SU-DHL-6 (cell line): ENCODE measurements at regions not wholly inside any gene's neighbourhood (a gene's known extent, or its start where the extent isn't known, plus 50 kb on each side); places are given as distances from the start of the nearest gene placed in this dataset.

Experiments
- H2AFZ ChIP-seq: fragments of 200-600 bp; sonication (generic); 2 replicates; pipeline ENCODE4 v1.6.1; 2014; ENCODE audit warnings: low read depth, mild to moderate bottlenecking, moderate library complexity, mixed read lengths, antibody characterized with exemption, low read length; ENCODE audit not compliant: severe bottlenecking
- H3F3A ChIP-seq: fragments of 200-600 bp; shearing (Covaris generic); 2 replicates; pipeline ENCODE4 v1.6.0; 2016; ENCODE audit warnings: antibody characterized with exemption, mild to moderate bottlenecking; ENCODE audit not compliant: insufficient read depth
- H3K27ac ChIP-seq: fragments of 200-600 bp; sonication (generic); 2 replicates; pipeline ENCODE4 v1.5.1; 2016; ENCODE audit warnings: low read depth, mild to moderate bottlenecking, low read length, moderate library complexity, mixed read lengths
- H3K27me3 ChIP-seq: fragments of 200-600 bp; sonication (generic), shearing (Covaris generic); 2 replicates; pipeline ENCODE4 v1.6.0; 2014; ENCODE audit warnings: mild to moderate bottlenecking, low read length
- H3K36me3 ChIP-seq: fragments of 200-600 bp; sonication (generic); 2 replicates; pipeline ENCODE4 v1.6.1; 2014; ENCODE audit warnings: mild to moderate bottlenecking, low read length, mixed read lengths
- H3K4me2 ChIP-seq: fragments of 300-600, 200-600 bp; shearing (Covaris generic), sonication (generic); 2 replicates; pipeline ENCODE4 v1.6.0; 2014; ENCODE audit warnings: low read length, low read depth, mild to moderate bottlenecking; ENCODE audit not compliant: poor library complexity, severe bottlenecking
- H3K4me3 ChIP-seq: fragments of 200-600 bp; sonication (generic); 2 replicates; pipeline ENCODE4 v1.5.1; 2014; ENCODE audit warnings: antibody characterized with exemption, low read length, mild to moderate bottlenecking, mixed read lengths; ENCODE audit not compliant: insufficient read depth, poor library complexity, severe bottlenecking
- H3K79me2 ChIP-seq: fragments of 200-600 bp; sonication (generic); 2 replicates; pipeline ENCODE4 v1.6.1; 2014; ENCODE audit warnings: mild to moderate bottlenecking, low read length, moderate library complexity; ENCODE audit not compliant: insufficient read depth
- H3K9ac ChIP-seq: fragments of 200-600 bp; sonication (generic); 2 replicates; pipeline ENCODE4 v1.7.0; 2014; ENCODE audit warnings: mild to moderate bottlenecking, low read length
- H3K9me2 ChIP-seq: fragments of 200-600 bp; sonication (generic); replicated peaks from 2 replicates; pipeline ENCODE4 v1.6.1; 2014; ENCODE audit warnings: low read length; ENCODE audit not compliant: insufficient read depth
- H3K9me3 ChIP-seq: fragments of 200-600 bp; sonication (generic); 2 replicates; pipeline ENCODE4 v1.6.1; 2014; ENCODE audit warnings: low read length, mixed read lengths; ENCODE audit not compliant: insufficient read depth
- H4K20me1 ChIP-seq: fragments of 200-600 bp; sonication (generic); 2 replicates; pipeline ENCODE4 v1.6.1; 2014; ENCODE audit warnings: low read depth, mild to moderate bottlenecking, antibody characterized with exemption, low read length, moderate library complexity, mixed read lengths
- CTCF ChIP-seq: fragments of 200-600 bp; sonication (generic); IDR thresholded peaks from one replicate; pipeline ENCODE4 v1.5.1; 2017; ENCODE audit warnings: antibody characterized with exemption, mild to moderate bottlenecking, low read length, moderate library complexity; ENCODE audit not compliant: insufficient read depth, poor library complexity, severe bottlenecking
- EZH2phosphoT487 ChIP-seq: fragments of 200-600 bp; sonication (generic), shearing (Covaris generic); conservative IDR thresholded peaks from 2 replicates; pipeline ENCODE4 v1.6.1; 2018; ENCODE audit warnings: mild to moderate bottlenecking, antibody characterized with exemption, low read length, moderate library complexity, mixed read lengths

- no peak overlapping the region for H3K27ac ChIP-seq
- H3K9ac ChIP-seq: no peak overlapping the region
- no peaks in the 10 kb centered on the region; the same call in 1 of the 2 replicates for H3K9me3 ChIP-seq
- H3F3A ChIP-seq: no peaks in the 10 kb centered on the region
- H4K20me1 ChIP-seq: no peaks in the 10 kb centered on the region
- no peaks in the 10 kb centered on the region for H3K79me2 ChIP-seq
- H3K36me3 ChIP-seq: no peaks in the 10 kb centered on the region
- no peaks in the 10 kb centered on the region for H3K27me3 ChIP-seq
- no peak overlapping the region for H3K4me2 ChIP-seq
- H3K4me3 ChIP-seq: no peak overlapping the region
- H3K9me2 ChIP-seq: no peaks in the 10 kb centered on the region
- TF ChIP-seq CTCF (no peak), EZH2phosphoT487 (no peak)
- no peak overlapping the region for H2AFZ ChIP-seq
These were observed 134.3 kb downstream of the CGGBP1 start for GRCh38 chr3:87924485-87924884.

- Histone ChIP-seq H3K4me2 (no peak overlapping the region), H3K36me3 (no peaks in the 10 kb centered on the region), H4K20me1 (no peaks in the 10 kb centered on the region), H2AFZ (no peak overlapping the region), H3K27ac (no peak overlapping the region), H3F3A (no peaks in the 10 kb centered on the region), H3K27me3 (no peaks in the 10 kb centered on the region), H3K79me2 (no peaks in the 10 kb centered on the region), H3K9me2 (no peaks in the 10 kb centered on the region), H3K4me3 (no peak overlapping the region), H3K9ac (no peak overlapping the region), H3K9me3 (no peaks in the 10 kb centered on the region; the same call in 1 of the 2 replicates)
- no peak for TF ChIP-seq CTCF
- no peak for TF ChIP-seq EZH2phosphoT487
These were observed 138.3 kb downstream of the CGGBP1 start for GRCh38 chr3:87920549-87920948.

GRCh38 chr3:87901141-87901540, 157.7 kb downstream of the CGGBP1 start:
- Histone ChIP-seq H3K9me2 (no peaks in the 10 kb centered on the region), H4K20me1 (no peaks in the 10 kb centered on the region)
- TF ChIP-seq CTCF (no peak), EZH2phosphoT487 (no peak)

More at GRCh38 chr3:87901141-87901540, 157.7 kb downstream of the CGGBP1 start:
- Histone ChIP-seq H2AFZ (no peak overlapping the region), H3K79me2 (no peaks in the 10 kb centered on the region), H3K27me3 (no peaks in the 10 kb centered on the region), H3K27ac (no peak overlapping the region), H3K36me3 (no peaks in the 10 kb centered on the region), H3K9me3 (no peaks in the 10 kb centered on the region), H3F3A (no peaks in the 10 kb centered on the region), H3K9ac (no peak overlapping the region), H3K4me2 (no peak overlapping the region), H3K4me3 (no peak overlapping the region)
